Right renal pelvis (tissue), 4 donors: ENCODE measurements at regions not wholly inside any gene's neighbourhood (a gene's known extent, or its start where the extent isn't known, plus 50 kb on each side); places are given as distances from the start of the nearest gene placed in this dataset.
A peak's percentile ranks its signal among the peaks of the same experiment; 100 is the strongest.

Experiments used
- DNase-seq, 4 donors: peaks; one replicate each; pipeline ENCODE4 v3.0.0-alpha.2; 2013; ENCODE audit warnings: low read depth in 4 of 4, low spot score in 3 of 4, missing footprints in 1 of 4

GRCh38 chr3:194984622-194985021, 286.3 kb downstream of the XXYLT1 start:
- DNase-seq = no peak

DNA sequence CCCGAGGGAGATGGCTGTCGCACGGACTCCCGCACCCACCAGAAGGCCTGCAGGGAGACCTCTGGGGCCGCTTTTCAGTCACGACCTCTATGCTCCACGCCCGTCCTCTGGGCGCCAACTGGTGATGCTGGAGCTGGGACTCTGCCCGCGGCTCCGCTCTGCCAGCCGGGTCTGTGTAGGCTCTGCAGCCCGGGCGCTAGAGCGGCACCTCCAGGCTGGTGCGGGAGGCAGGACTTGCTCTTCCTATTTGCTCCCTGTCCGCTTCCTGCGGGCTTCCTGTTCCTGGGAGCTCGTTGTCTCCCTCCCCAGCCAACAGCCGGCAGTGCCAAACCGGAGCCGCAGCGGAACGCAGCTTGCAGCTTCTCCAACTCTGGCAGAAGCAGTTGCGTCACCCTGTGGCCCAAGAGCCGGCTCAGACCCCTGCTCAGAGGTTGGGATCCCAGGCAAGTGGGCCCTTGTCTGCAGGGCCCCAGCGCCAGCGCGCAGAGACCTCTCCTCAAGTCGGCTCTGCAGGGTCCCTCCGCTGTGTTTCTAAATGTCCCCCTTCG, 285.9 kb downstream of the XXYLT1 start:
- DNase-seq = peak in 1 of 4 donors; percentile 27

DNA sequence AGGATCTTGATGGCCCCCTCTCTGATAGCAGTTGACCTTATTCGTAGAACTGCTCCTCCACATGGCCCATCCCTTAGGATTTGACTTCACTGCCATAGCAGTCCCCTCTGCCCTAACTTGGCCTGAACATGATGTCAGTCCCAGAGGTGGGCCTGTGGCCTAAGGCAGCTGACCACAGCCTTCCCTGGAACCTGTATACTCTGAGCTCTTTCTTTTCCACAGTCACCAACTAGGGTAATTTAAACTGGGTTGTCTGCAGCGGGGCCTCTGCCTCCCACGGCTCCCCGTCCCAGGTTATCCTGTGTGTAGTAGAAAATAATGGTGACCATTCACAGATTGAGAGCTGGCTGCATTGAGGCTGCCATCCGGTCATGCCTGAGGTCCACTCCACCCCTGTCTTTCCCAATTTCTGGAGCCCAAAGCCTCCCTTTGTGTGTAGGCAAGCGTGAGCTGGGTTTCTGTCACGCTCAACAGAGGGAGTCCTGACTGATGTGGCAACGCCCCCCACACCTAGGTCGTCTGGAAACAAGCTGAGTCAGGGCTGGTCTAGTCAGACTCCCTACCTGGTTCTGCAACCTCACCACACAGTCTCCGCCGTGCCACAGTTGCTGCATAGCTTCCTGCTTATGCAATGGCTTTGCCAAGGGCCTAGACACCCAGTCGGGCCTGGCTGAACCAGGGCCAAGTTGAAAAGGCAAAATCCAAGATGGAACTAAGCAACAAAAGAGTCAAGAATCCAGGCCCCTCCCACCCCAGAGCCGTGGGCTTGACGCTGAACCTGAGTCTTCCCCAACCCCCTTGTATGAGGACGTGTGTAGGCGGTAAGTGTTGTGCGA, 284.5 kb downstream of the XXYLT1 start:
- no peak for DNase-seq

DNA sequence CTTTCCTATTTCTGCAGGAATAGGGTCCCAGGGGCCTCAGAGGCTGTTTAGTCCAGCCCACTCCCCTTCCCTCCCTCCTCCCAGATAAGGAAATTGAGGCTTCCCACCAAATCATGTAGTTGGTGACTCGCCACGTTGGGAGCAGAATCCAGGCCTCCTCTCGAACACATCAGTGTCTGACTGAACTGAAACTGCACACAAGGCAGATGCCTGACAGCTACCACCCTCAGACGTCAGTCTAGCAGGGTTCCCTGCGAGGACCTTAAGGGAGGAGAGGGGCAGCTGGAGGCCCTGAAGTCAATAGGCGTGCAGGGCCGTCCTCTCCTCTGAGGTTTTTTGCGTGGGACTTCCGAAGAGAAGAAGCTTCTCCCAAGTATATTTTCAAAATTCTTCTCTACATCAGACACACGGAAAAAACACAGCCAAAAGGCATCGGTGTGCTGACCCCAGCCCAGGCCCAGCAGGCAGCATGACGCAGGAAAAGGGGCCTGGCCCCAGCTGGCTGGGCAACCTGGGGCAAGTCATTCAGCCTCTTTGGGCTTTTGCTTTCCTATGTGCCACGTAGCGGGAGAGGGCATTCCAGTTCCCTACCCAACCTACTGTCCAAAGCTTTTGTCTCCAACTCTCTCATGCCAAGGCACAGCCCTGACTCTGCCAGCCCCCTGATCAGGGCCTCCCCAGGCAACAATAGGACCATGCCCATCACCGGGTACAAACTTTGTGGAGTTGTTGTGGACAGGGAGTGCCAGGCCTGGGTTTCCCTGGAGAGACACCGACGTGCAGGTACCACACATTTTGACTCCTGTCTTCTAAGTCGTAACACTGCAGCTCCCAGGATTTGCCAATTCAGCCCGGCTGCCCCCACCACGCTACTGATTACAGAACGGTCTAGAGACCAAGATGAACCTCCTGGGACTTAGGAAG, 283.1 kb downstream of the XXYLT1 start:
- no peak for DNase-seq

GRCh38 chr3:194988495-194989165, 282.3 kb downstream of the XXYLT1 start:
- DNase-seq = no peak

DNA sequence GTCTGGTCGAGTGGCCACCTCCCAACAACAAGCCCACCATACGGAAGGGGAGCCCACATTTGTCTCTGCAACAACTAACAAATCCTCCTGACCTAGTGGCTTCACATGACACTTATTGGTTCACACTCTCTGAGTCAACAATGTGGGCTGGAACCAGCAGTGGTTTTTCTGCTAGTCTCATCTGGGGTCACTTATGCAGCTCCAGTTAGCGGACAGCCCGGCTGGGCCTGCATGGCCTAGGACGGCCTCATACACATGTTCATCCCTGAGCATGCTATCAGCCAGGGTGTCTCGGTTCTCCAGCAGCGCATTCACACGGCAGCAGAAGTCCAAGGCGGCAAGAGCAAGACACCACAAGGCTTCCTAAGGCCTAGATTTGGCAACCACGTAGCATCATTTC, 281.7 kb downstream of the XXYLT1 start:
- DNase-seq = no peak

- DNase-seq = no peak
Measured at GRCh38 chr3:194990454-194991337, 280.3 kb downstream of the XXYLT1 start.

DNA sequence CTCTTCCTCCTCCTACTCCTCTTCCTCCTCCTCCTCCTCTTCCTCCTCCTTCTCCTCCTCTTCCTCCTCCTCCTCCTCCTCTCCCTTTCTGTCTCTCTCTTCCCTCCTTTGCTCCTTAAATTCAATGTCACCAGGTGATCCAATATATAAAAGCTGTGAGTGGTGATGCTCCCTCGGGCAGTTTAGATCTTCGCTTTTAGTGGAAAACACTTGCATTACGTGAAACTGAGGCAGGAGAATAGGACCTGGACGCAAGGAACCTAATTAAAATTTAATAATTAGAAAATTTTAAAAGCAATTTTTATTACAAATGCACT, 279.7 kb downstream of the XXYLT1 start:
- no peak for DNase-seq

GRCh38 chr3:194993896-194994295, 277.1 kb downstream of the XXYLT1 start:
- DNase-seq = no peak

GRCh38 chr3:194994551-194994981, 276.4 kb downstream of the XXYLT1 start:
- no peak for DNase-seq

- no peak for DNase-seq
Measured at GRCh38 chr3:194995334-194995733, 275.6 kb downstream of the XXYLT1 start.

GRCh38 chr3:194995922-194996321, 275.0 kb downstream of the XXYLT1 start:
- no peak for DNase-seq

DNA sequence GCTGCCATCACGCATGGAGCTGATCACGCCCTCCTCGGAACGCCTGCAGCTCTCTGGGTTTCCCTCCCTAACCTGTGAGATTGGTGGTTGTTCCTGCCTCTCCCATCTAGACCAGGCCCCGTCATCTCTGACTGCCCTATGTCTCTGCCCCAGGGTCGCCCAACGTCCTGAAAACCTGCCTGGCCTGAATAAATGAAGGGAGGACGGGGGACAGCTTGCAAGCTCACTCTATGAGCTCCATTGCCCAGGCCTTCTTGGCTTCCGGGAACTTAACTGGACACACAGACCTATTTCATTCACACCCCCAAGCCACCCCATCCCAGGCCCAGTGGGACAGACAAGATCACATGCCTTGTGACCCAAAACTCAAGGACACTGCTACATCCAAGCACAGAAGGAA, 274.2 kb downstream of the XXYLT1 start:
- no peak for DNase-seq

DNA sequence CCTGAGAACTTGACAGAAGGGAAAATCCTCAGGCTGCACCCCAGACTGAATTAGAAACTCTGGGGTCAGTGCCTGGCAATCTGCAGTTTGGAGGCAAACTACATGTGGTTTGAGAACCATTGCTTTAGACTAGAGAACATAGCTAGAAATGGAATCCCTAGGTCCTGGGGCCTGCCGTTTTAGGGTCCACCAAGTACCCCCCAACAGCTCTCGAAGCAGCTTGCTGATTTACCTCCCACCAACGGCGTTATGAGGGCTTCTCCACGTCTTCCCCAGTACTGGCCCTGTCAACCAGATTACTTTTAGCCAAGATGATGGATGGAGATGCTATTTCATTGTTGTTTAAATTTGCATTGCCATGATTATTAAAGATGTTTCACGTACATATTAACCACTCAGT, 272.5 kb downstream of the XXYLT1 start:
- no peak for DNase-seq

DNA sequence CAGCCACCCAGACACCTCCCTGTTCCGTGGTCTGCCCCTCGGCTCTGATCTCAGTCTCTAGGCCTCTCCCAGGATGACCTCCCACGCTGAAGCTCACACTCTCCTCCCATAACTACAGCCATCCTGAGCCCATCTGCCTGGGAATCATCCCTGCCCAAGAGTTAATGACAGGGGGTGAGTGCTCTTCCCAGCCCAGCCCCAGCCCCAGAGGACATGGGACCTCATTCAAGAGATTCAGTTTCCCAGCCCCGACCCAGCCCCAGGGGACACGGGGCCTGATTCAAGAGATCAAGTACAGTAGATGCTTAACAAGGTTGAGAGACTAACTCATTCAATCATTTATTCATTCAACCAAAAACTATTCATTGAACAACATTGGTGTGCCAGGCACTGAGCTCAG, 272.0 kb downstream of the XXYLT1 start:
- no peak for DNase-seq

- DNase-seq = no peak
Measured at GRCh38 chr3:194999491-194999890, 271.5 kb downstream of the XXYLT1 start.

GRCh38 chr3:195001261-195001660, 269.7 kb downstream of the XXYLT1 start:
- DNase-seq = no peak

GRCh38 chr3:195001961-195002861, 268.7 kb downstream of the XXYLT1 start:
- peak; percentile 47 to 55 (median 52) for DNase-seq
